IPS DF 19.7 (cell line): ENCODE measurements at regions not wholly inside any gene's neighbourhood (a gene's known extent, or its start where the extent isn't known, plus 50 kb on each side); places are given as distances from the start of the nearest gene placed in this dataset.
"Not testable (repeated sequence)": the region's sequence is repeated elsewhere in the genome, so short reads cannot be mapped to it uniquely, and the experiment has no call there.

Experiments
- DNase-seq: peaks from one replicate; pipeline ENCODE4 v3.0.0-alpha.2; 2013; ENCODE audit warnings: low read depth, low spot score

GRCh38 chr7:112982441-112983063, 104.1 kb downstream of the GPR85 start:
- DNase-seq: no peak

DNA sequence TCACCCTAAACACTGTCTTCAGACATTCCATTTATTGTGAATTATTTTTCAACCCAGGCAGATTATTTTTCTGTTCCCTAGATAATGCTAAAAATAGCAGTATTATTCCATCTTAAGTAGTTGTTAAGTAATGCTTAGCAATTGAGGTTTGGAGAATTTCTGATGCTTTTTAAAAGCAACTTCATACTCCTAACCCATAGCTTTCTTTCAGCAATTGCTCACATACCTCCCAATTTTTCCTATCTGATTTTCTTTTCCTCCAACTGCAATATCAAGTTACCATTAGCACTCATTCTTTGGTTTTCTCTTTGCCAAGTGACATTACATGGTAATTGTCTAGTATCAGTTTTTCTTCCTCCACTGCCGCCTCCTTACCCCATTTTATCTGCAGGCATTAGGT, 104.7 kb downstream of the GPR85 start:
- no peak for DNase-seq

GRCh38 chr7:112979055-112979454, 107.6 kb downstream of the GPR85 start:
- not testable (repeated sequence) for DNase-seq

DNA sequence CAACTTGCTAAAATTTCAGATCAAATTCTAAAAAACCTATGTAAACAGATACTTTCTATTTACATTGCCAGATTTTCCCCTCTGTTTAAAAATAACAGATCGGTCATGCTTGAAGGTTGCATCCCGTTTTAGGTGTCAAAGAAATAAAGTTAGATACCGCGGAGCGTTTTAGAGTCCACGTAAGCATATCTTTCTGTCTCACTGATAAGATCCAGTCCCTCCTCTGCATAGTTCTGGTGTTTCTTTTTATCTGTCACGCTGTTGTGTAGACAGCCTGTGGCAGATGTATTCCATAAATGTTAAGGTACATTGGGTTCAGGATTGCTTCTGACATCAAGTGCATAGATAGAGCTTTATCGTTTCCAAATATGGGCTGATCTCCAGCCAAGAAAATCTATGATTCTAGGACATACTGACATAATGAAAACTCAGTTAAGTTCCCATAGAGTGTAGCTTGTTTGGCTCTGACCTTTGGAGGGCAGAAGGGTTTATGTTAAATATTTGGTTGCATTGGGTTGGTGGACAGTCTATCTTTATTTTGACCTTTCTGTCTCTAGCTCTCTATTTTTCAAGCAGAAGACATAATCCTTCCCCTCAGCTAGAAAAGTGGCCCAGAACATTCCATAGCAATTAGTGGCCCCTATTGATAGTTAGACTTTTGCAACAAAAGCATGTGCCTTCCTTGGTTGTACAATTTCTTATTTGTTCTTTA, 109.2 kb downstream of the GPR85 start:
- not testable (repeated sequence) for DNase-seq

DNA sequence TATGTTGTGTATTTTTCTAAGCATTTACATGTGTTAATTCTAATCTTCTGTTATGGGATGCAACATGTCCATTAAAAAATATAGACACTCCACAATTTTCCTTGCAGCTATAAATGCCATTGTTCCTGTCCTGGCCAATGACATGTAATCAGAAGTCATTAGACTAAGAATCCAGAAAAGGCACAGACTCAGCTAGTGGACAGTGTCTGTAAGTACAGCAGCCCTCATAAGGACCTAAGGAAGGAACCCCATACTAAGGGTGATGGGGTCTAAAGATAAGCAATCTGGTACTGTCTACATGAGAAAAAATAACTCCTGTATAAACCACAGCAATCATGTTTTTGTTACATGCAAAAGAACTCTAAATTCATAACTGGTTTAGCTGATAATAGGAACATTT, 115.9 kb downstream of the GPR85 start:
- DNase-seq: no peak

DNA sequence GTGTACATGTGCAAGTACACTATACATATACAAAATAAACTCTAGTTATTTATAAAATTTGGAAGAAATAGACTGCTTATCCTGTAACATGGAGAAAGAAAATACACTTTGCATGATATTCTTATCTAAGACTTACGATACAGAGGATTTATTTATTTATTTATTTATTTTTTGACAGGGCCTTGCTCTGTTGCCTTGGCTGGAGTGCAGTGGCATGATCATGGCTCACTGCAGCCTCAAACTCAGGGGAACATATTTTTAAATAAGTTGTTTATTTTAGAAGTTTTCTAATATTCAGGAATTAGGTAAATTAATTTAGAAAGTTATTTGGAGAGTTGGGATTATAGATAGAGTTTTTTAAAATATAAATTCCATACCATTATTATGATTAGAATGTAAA, 116.7 kb downstream of the GPR85 start:
- DNase-seq: no peak

DNA sequence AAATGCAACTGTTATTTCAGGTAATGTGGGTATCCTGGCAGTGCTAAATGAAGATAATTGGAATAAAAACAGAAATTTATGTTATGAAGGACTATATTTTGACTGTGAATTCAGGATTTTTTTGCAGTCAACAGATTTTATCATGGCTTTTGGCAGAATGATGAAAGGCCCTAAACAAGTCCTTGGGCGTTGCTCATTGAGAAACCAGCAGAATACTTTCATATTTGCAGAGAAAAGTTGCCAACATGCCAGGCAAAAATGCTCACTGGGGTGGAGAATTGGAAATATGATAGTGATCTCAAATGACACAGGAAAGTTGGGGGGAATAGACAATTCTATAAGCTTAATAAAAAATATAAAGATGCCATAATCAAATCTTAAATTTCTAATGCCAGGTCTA, 121.1 kb downstream of the GPR85 start:
- no peak for DNase-seq

- no peak for DNase-seq
Observed at GRCh38 chr7:112963634-112964033, 123.0 kb downstream of the GPR85 start.

DNA sequence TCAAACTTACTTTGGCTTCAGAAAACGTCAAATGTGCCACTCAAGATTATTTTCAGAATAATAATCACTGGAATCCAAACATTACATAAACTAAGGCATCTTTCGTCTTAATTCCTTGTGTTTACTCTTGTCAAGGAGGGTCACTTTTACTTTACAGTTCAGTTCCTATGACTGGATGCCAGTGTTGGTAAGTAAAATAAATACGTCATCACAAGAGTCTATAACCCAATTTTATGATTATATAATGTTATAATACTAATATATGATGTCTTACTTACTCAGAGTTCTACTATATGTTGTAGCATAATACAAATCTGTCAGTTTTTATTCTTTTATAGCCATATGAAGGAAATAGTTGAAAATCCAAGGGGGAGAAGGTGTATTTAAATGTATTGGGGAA, 123.8 kb downstream of the GPR85 start:
- DNase-seq: no peak

DNA sequence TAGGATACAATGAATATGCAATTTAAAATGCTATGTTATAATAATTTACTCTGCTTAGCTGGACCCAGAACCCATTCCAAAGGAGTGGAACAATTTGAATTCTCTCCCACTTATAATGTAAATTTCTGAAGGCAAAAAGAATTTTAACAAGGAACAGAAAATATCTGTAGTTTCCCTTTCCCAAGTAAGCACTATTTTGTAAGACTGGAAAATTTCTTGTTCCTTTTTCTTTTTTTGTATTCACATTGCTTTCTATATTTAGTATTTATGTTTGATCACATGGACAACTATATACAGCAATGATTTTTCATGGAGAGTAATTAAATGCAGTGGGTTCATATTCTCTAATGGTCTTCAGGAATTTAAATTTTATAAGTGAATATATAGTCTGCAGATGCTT, 127.4 kb downstream of the GPR85 start:
- DNase-seq: no peak

DNA sequence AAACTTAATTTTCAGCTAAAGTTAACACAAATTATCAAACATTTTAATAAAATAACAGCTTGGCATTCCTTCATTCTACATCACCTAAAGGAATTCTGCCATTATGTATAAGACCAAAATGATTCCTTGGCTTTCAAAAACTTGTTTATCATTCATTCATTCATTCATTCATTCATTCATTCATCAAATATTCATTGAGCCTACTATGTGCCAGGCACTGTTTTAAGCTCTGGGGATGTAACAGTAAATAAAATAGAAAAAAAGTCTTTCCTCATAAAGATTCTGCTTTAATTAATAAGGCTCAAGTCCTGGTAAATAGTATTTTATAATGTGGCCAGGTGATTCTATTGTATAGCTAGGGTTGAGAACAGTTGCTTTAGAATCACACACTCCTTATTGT, 127.9 kb downstream of the GPR85 start:
- no peak for DNase-seq

GRCh38 chr7:112957901-112958300, 128.7 kb downstream of the GPR85 start:
- no peak for DNase-seq

DNA sequence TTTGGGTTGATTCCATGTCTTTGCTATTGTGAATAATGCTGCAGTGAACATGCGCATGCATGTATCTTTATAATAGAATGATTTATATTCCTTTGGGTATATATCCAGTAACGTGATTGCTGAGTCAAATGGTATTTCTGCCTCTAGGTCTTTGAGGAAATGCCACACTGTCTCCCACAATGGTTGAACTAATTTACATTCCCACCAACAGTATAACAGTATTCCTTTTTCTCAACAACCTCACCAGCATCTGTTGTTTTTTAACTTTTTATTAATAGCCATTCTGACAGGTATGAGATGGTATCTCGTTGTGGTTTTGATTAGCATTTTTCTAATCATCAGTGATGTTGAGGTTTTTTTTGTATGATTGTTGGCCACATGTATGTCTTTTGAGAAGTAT, 133.6 kb downstream of the GPR85 start:
- DNase-seq: not testable (repeated sequence)

DNA sequence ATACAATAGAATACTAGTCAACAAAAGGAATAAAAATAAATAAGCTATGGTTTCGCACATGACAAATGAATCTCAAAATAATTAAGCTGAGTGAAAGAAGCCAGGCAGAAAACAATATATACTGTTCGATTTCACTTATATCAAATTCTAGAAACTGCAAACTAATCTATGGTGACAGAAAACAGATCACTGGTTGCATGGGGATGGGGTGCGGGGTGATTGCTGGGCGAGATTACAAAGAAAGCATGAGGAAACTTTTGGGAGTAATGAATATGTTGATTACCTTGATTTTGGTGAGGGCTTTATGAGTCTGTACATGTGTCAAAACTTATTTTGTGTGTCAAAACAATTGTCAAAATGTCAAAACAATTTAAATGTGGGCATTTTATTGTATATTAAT, 135.6 kb downstream of the GPR85 start:
- no peak for DNase-seq

DNA sequence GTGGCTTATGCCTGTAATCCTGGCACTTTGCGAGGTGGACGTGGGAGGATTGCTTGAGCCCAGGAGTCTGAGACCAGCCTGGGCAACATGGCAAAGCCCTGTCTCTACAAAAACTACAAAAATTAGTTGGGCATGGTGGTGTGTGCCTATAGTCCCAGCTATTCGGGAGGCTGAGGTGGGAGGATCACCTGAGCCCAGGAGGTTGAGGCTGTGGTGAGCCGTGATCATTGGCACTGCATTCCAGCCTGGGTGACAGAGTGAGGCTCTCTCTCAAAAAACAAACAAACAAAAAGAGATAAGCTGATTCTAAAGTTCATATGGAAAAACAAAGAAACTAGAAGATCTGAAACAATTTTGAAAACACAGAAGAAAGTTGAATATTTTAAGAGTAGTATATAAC, 136.9 kb downstream of the GPR85 start:
- not testable (repeated sequence) for DNase-seq

DNA sequence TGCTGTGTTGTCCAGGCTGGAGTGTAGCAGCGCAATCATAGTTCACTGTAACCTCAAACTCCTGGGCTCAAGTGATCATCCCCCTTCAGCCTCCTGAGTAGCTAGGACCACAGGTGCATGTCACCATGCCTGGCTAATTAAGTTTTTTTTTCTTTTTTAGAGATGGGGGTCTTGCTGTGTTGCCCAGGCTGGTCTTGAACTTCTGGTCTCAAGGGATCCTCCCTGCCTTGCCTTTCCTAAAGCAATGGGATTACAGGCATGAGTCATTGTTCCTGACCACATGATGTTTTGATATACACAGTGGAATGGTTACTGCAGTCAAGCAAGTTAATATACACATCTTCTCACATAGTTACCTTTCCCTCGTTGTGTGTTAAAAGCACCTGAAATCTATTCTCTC, 140.3 kb downstream of the GPR85 start:
- DNase-seq: no peak

DNA sequence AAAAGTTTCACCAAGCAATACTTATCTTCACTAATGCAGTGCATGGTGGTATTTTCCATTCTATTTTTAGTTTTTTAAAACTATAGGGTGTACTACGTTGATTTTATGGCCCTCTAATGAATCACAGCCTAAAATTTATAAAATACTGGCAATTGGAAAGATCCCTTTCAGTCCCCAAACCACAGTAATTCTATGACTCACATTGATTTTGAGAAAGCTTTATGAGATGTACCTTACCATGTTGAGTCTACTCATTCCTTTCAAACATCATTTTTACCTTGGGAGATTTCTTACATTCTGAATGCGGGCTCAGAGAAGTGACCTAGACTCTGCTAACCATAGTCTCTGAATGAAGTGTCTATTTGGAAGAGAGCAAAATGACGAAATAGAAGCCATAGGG, 141.6 kb downstream of the GPR85 start:
- no peak for DNase-seq

- no peak for DNase-seq
Observed at GRCh38 chr7:112942981-112943380, 143.6 kb downstream of the GPR85 start.

- DNase-seq: not testable (repeated sequence)
Observed at GRCh38 chr7:112942125-112942524, 144.5 kb downstream of the GPR85 start.

- DNase-seq: peak; percentile 75
Observed at GRCh38 chr7:112940314-112940732, 146.3 kb downstream of the GPR85 start.

DNA sequence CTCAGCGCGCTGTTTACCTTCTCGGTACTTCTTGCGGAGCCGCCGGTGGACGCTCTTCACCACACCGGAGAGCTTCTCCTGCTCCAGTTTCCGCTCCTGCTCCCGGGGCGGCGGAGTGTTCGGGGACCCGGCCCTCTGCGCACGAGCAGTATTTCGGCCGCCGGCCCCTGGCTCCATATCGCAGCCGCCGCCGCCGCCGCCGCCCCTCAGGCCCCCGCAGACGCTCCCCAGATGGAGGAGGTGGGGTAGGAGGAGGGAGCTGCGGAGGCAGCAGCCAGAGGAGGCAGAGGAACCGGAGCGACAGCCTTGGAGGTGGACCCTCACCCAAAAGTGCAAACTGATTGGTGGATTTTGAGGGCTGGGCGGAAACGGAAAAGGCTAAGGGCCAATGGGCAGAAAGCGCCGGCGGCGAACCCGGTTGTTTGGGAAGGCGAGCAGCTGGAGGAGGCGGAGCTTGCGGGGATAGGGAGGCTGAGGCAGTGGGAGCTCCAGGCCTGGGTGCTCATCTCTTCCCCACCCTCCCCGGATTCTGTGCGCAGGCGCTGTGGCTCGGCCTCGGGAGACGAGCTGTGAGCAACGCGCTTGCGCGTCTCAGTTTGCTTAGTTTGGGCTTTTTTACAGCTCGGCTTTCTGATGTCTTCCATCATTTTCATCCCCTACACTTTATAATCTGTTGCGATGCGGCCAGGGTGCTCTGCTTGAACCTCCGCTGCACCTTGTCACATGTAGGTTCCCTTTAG, 146.9 kb downstream of the GPR85 start:
- peak; percentile 92 for DNase-seq

DNA sequence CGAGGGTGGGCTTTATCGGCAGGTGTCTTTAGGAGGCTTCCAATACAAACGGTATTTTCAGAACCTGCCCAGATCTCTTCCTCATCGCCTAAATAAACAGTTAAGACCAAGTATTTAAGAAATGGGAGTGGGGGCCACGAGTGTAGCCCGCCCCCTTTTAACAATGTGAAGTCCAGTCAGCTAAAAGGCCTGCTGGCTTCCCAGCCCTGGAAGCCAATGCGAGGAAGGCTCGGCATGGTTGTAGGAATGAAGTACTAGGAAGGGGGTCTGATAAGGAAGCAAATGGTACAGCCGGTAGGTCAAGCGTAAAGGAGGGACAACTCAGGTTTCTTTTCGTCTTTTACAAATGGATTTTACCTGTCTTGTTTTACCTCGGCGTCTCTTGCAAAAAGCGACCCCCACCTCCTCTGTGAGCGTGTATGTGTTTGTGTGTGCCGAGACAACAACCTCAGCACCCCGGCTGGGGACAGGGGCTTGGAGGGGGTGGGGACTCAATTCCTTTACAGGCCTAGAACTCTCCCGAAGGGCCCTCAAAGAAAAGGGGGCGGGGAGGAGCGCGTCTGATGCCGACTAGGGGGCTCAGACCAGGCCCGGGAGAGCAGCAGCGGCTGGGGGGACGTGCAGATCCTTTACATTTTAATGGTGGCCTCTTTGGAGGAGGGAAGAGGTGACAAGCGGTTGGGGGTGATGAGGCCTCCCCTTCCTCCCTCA, 147.6 kb downstream of the GPR85 start:
- peak; percentile 9 for DNase-seq
